Memory B cell (primary cell): ENCODE measurements at regions not wholly inside any gene's neighbourhood (a gene's known extent, or its start where the extent isn't known, plus 50 kb on each side); places are given as distances from the start of the nearest gene placed in this dataset.

Experiments used
- ATAC-seq: fragments of 150-1000 bp; cut with Tn5 transposase; 2 replicates; pipeline ENCODE4 v1.10.0; 2021; ENCODE audit warnings: low read depth, mild to moderate bottlenecking, moderate library complexity
- DNase-seq, 2 donors: peaks; one replicate each; pipeline ENCODE4 v3.0.0; 2022; ENCODE audit warnings: low spot score in 2 of 2
- H3K27ac Mint-ChIP-seq: one replicate; pipeline ENCODE4 v1.8.0; 2022; ENCODE audit warnings: mild to moderate bottlenecking, moderate library complexity, mixed read lengths
- H3K27me3 Mint-ChIP-seq: one replicate; pipeline ENCODE4 v1.8.0; 2022; ENCODE audit warnings: mixed read lengths
- H3K36me3 Mint-ChIP-seq: one replicate; pipeline ENCODE4 v1.8.0; 2022; ENCODE audit warnings: mild to moderate bottlenecking, mixed read lengths
- H3K4me1 Mint-ChIP-seq: one replicate; pipeline ENCODE4 v1.8.0; 2022; ENCODE audit warnings: mixed read lengths
- H3K4me3 Mint-ChIP-seq: one replicate; pipeline ENCODE4 v1.8.0; 2022; ENCODE audit warnings: mild to moderate bottlenecking, moderate library complexity, mixed read lengths
- H3K9me3 Mint-ChIP-seq: one replicate; pipeline ENCODE4 v1.8.0; 2022; ENCODE audit warnings: mixed read lengths

GRCh38 chr21:34298534-34299167 lies 65.2 kb upstream of the KCNE2 start:
- no peaks in the 10 kb centered on the region for H3K4me1 Mint-ChIP-seq
- peaks cover 4% of the 10 kb centered on the region for H3K27me3 Mint-ChIP-seq
- H3K27ac Mint-ChIP-seq, result no peak overlapping the region
- H3K4me3 Mint-ChIP-seq, result no peak overlapping the region
- no peak for ATAC-seq
- H3K9me3 Mint-ChIP-seq, result peaks cover 3% of the 10 kb centered on the region
- DNase-seq, result no peak
- H3K36me3 Mint-ChIP-seq, result peaks cover 2% of the 10 kb centered on the region

DNA sequence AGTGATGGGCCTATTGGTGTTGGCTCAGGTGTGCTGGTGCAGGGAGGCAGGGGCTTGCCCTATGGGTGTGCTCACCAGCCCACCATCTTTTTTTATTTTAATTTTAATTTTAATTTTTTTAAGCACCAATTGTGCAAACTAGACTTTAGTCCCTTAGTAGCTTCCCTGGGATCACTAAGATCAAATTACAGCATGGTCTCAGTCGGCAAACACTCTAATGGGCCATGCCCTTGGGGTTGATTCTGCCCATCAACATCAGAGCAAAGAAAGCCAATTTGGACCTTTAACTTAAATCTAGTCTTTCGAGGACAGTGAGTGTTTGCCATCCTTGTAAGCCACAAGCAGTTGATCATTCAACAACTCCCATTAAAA lies 64.7 kb upstream of the KCNE2 start:
- H3K9me3 Mint-ChIP-seq, result peaks cover 3% of the 10 kb centered on the region
- peaks cover 4% of the 10 kb centered on the region for H3K27me3 Mint-ChIP-seq
- H3K36me3 Mint-ChIP-seq, result peaks cover 2% of the 10 kb centered on the region
- no peaks in the 10 kb centered on the region for H3K4me1 Mint-ChIP-seq
- ATAC-seq (no peak), DNase-seq (no peak)
- no peak overlapping the region for H3K4me3 Mint-ChIP-seq
- no peak overlapping the region for H3K27ac Mint-ChIP-seq

DNA sequence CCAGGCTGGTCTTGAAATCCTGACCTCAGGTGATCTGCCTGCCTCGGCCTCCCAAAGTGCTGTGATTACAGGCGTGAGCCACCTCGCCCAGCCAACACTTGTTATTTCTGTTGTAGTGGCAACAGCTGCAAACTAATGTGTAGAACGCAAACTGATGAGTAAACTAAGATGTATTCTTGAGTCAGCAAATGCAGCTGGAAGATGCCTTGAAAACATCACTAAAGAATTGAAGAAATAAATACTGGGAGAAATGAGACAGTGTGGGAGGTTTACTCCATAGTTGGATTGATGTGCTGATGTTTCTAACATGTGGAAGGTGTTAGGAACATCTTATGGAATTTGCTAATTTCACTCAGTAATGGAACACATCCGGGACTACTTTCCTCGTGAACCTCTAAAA lies 61.3 kb upstream of the KCNE2 start:
- Mint-ChIP-seq H3K36me3 (no peaks in the 10 kb centered on the region), H3K4me3 (no peak overlapping the region), H3K27ac (no peak overlapping the region), H3K9me3 (peaks cover 3% of the 10 kb centered on the region), H3K27me3 (peaks cover 7% of the 10 kb centered on the region), H3K4me1 (no peaks in the 10 kb centered on the region)
- ATAC-seq, result no peak
- DNase-seq, result no peak

GRCh38 chr21:34305605-34306604 lies 57.9 kb upstream of the KCNE2 start:
- H3K27ac Mint-ChIP-seq, result no peak overlapping the region

GRCh38 chr21:34307991-34308532 lies 55.7 kb upstream of the KCNE2 start:
- Mint-ChIP-seq H3K27ac (no peak overlapping the region), H3K36me3 (peaks cover 2% of the 10 kb centered on the region)

More at GRCh38 chr21:34305605-34306604, 57.9 kb upstream of the KCNE2 start:
- Mint-ChIP-seq H3K27me3 (peaks cover 3% of the 10 kb centered on the region), H3K4me3 (no peak overlapping the region), H3K9me3 (peaks cover 2% of the 10 kb centered on the region), H3K36me3 (no peaks in the 10 kb centered on the region), H3K4me1 (no peaks in the 10 kb centered on the region)
- ATAC-seq, result no peak
- no peak for DNase-seq

GRCh38 chr21:34311561-34312330 lies 52.1 kb upstream of the KCNE2 start:
- ATAC-seq, result no peak
- Mint-ChIP-seq H3K9me3 (no peaks in the 10 kb centered on the region), H3K4me1 (no peaks in the 10 kb centered on the region), H3K36me3 (peaks cover 2% of the 10 kb centered on the region), H3K27me3 (peaks cover 7% of the 10 kb centered on the region), H3K4me3 (no peak overlapping the region), H3K27ac (no peak overlapping the region)
- DNase-seq, result no peak

More at GRCh38 chr21:34307991-34308532, 55.7 kb upstream of the KCNE2 start:
- Mint-ChIP-seq H3K9me3 (no peaks in the 10 kb centered on the region), H3K27me3 (peaks cover 5% of the 10 kb centered on the region), H3K4me1 (no peaks in the 10 kb centered on the region), H3K4me3 (no peak overlapping the region)
- ATAC-seq (no peak), DNase-seq (no peak)

DNA sequence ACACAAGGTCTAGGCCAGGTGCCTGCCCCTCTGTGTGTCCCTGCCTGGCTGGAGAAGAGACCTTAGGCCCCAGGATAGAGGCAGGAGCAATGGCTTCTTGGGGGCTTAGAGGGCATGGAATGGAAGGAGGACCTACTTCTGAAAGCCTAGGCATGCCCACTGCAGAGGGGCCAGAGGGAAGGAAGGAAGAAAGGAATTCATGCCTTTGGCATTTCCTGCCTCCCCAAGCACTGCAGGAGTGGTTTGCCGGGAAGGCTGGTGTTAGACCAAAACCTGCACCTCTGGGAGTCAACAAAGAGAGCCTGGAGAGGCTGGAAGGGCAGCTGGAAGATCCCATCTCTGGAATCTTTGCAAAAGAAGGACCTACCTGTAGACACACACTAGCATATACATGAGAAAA lies 50.7 kb upstream of the KCNE2 start:
- H3K27me3 Mint-ChIP-seq, result peaks cover 3% of the 10 kb centered on the region
- DNase-seq, result no peak
- no peak for ATAC-seq
- H3K9me3 Mint-ChIP-seq, result no peaks in the 10 kb centered on the region
- H3K27ac Mint-ChIP-seq, result no peak overlapping the region
- no peak overlapping the region for H3K4me3 Mint-ChIP-seq
- no peaks in the 10 kb centered on the region for H3K4me1 Mint-ChIP-seq
- peaks cover 2% of the 10 kb centered on the region for H3K36me3 Mint-ChIP-seq
